ENCODE measurements at regions not wholly inside any gene's neighbourhood (a gene's known extent, or its start where the extent isn't known, plus 50 kb on each side); places are given as distances from the start of the nearest gene placed in this dataset.
"Not testable (repeated sequence)": the region's sequence is repeated elsewhere in the genome, so short reads cannot be mapped to it uniquely, and the experiment has no call there.

DNA sequence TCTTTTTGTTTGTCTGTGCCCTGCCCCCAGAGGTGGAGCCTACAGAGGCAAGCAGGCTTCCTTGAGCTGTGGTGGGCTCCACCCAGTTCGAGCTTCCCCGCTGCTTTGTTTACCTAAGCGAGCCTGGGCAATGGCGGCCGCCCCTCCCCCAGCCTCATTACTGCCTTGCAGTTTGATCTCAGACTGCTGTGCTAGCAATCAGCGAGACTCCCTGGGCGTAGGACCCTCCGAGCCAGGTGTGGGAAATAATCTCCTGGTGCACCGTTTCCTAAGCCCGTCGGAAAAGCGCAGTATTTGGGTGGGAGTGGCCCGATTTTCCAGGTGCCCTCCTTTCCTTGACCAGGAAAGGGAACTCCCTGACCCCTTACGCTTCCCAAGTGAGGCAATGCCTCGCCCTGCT lies 78.6 kb upstream of the HAND2 start:
- intact Hi-C loops (cut with DNase I); DNase-seq (ENCODE audit: low spot score): not testable (repeated sequence)

DNA sequence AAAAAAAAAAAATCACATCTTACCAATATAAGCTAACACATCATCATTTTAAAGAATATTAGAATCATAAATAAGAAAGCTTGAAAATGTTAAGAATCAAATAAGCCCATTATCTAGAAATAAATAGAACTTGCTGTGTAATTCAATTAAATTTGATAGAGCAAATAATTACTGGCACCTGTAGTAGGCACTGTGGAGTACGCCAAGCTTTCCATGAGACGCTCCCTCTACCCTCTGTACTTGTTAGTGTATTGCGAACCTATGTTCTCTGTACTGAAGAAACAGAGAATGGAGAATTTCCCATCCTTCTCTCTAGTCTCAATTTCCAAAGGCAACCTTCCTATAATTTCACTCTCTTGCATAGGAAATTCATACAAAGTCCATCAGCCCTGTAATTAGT lies 61.7 kb upstream of the HAND2 start:
- DNase-seq (ENCODE audit: low spot score) = no peak
- intact Hi-C loops (cut with DNase I) = no loop called here

DNA sequence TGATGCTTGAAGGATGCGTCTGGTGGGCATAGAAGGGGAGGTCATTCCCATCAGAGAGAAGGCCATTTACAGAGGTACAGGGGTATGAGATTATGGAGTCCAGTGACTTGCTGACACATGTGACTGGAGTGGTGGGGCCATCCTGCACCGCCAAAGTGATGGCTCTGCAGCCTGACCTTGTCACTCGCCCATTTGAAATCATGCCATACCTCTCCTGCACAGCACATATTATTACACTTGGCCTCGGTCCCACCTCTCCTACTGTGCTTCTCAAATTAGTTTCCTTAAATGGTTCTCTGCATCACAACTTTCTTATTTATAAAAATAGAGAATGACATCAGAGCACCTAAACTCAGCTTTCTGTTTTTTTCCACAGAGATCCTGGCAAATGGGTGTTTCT lies 60.7 kb upstream of the HAND2 start:
- no peak for DNase-seq (ENCODE audit: low spot score)
- intact Hi-C loops (cut with DNase I) = no loop called here

DNA sequence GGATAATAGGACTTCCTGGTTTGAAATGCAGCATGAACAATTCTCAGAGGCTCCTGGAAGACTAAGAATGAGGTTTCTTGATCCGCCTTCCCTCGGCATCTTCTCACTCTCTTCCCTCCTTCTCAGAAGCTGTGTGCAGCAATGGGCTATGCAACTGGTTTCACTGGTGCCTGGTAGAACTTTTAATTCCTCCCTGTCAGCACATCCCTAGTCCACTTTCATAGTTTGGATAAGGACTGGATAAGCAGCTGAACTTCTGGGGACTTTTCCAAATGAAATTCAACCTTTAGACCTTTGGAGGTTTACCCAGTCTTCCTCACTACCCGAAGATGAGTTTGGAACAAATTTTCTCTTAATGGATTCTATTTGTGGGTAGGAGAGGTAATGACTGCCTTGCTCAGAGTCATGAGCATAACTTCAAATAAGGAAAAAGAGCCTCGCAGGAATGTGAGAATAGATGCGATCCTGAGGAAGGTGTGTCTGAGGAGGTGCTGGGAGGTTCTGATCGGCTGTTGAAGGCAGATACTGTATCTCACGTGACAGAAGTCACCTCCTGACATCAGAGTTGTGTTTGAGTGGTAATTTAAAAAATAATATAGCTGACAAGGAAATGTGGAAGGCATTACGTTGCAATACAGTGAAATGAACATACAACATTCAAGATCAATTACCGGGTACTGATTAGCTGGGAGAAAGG lies 56.0 kb upstream of the HAND2 start:
- intact Hi-C loops (cut with DNase I) = no loop called here
- DNase-seq (ENCODE audit: low spot score) = no peak

DNA sequence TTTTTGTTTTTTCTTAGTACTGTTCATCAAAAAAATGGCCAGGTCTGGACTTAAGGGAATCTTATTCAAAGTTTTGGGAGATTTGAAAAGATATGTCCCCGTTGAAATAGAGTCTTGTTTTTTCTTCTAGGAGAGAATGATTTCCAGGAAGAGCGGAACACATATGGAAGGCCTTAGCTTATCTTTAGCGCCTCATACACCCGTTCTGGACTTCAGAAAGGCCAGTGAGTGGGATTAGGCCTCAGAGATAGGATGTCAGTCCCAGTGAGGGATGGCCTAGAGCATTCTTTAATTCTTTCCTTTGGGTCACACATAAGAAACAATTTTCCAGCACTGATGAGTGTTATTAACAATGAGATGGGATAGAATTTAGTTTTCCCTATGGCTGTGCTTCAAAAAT lies 54.5 kb upstream of the HAND2 start:
- intact Hi-C loops (cut with DNase I) = no loop called here

More for the DNA sequence above, 54.5 kb upstream of the HAND2 start:
- no peak for DNase-seq (ENCODE audit: low spot score)
